Left lung (tissue), 4 donors: ENCODE measurements at regions not wholly inside any gene's neighbourhood (a gene's known extent, or its start where the extent isn't known, plus 50 kb on each side); places are given as distances from the start of the nearest gene placed in this dataset.

Experiments used
- ATAC-seq: fragments of 200-7000 bp; cut with Tn5 transposase; one replicate; pipeline ENCODE4 v1.9.1; 2020; ENCODE audit warnings: moderate library complexity
- DNase-seq, 4 donors: peaks; one replicate each; pipeline ENCODE4 v3.0.0-alpha.2; 2013 to 2020
- H3K27ac ChIP-seq, 2 donors: fragments of 200-600 bp; sonication (generic) in 1 of 2; one replicate each; pipeline versions ENCODE4 v1.5.0 to v1.8.0; 2020 to 2021
- H3K27me3 ChIP-seq, 2 donors: fragments of 200-600 bp; sonication (generic) in 1 of 2; one replicate each; pipeline versions ENCODE4 v1.5.0 to v1.8.0; 2020 to 2021
- H3K36me3 ChIP-seq, 2 donors: fragments of 200-600 bp; sonication (generic) in 1 of 2; one replicate each; pipeline versions ENCODE4 v1.5.0 to v1.8.0; 2020 to 2021
- H3K4me1 ChIP-seq, 2 donors: fragments of 200-600 bp; one replicate each; pipeline ENCODE4 v1.8.0; 2021
- H3K4me3 ChIP-seq, 2 donors: fragments of 200-600 bp; sonication (generic) in 1 of 2; one replicate each; pipeline versions ENCODE4 v1.5.0 to v1.8.0; 2020 to 2021; ENCODE audit warnings: mild to moderate bottlenecking in 1 of 2
- H3K9me3 ChIP-seq, 2 donors: fragments of 200-600 bp; sonication (generic) in 1 of 2; one replicate each; pipeline versions ENCODE4 v1.5.0 to v1.8.0; 2020 to 2021
- CTCF ChIP-seq, 2 donors: fragments of 200-600 bp; sonication (generic) in 1 of 2; IDR thresholded peaks; one replicate each; pipeline versions ENCODE4 v1.5.0 to v1.8.0; 2021; ENCODE audit warnings: antibody characterized with exemption in 2 of 2
- intact Hi-C, 2 donors: fragments of 100-400 bp; cut with DNase I; formaldehyde crosslinking; loops; one replicate each; pipeline versions ENCODE4 v1.11.2 to v1.14.2; 2022
- donor health status: DM: no; HTN: yes; CAD: no.
- donor health status: DM: no; HTN: no; CAD: no.

- ATAC-seq (no peak), DNase-seq (no peak)
- intact Hi-C loops, result no loop called here
- Histone ChIP-seq H3K4me3 (no peak overlapping the region), H3K4me1 (no peaks in the 10 kb centered on the region), H3K27me3 (no peaks in the 10 kb centered on the region), H3K27ac (no peak overlapping the region), H3K36me3 (no peaks in the 10 kb centered on the region), H3K9me3 (no peaks in the 10 kb centered on the region)
- TF ChIP-seq CTCF (IDR thresholded peaks at IDR 0.05), result no peak
Observed at GRCh38 chr2:16477648-16478047, 188.0 kb downstream of the CYRIA start.

- Histone ChIP-seq H3K27ac (no peak overlapping the region), H3K27me3 (no peaks in the 10 kb centered on the region), H3K4me3 (no peak overlapping the region), H3K36me3 (no peaks in the 10 kb centered on the region), H3K4me1 (no peaks in the 10 kb centered on the region), H3K9me3 (no peaks in the 10 kb centered on the region)
- intact Hi-C loops, result no loop called here
- DNase-seq, result no peak
- TF ChIP-seq CTCF (IDR thresholded peaks at IDR 0.05), result no peak
- no peak for ATAC-seq
Observed at GRCh38 chr2:16476866-16477265, 188.8 kb downstream of the CYRIA start.

GRCh38 chr2:16475986-16476567 lies 189.6 kb downstream of the CYRIA start:
- intact Hi-C loops, result no loop called here
- TF ChIP-seq CTCF (IDR thresholded peaks at IDR 0.05), result no peak

GRCh38 chr2:16475586-16475985 lies 190.0 kb downstream of the CYRIA start:
- TF ChIP-seq CTCF (IDR thresholded peaks at IDR 0.05), result no peak
- intact Hi-C loops, result no loop called here
- ATAC-seq (peak; percentile 87), DNase-seq (peak in 1 of 4 donors; percentile 35)
- Histone ChIP-seq H3K4me1 (no peaks in the 10 kb centered on the region), H3K36me3 (no peaks in the 10 kb centered on the region), H3K4me3 (no peak overlapping the region), H3K27ac (no peak overlapping the region), H3K9me3 (no peaks in the 10 kb centered on the region), H3K27me3 (no peaks in the 10 kb centered on the region)

More at GRCh38 chr2:16475986-16476567, 189.6 kb downstream of the CYRIA start:
- no peaks in the 10 kb centered on the region for H3K9me3 ChIP-seq
- no peaks in the 10 kb centered on the region for H3K27me3 ChIP-seq
- no peaks in the 10 kb centered on the region for H3K4me1 ChIP-seq
- DNase-seq (no peak), ATAC-seq (no peak)
- H3K4me3 ChIP-seq, result no peak overlapping the region
- H3K36me3 ChIP-seq, result no peaks in the 10 kb centered on the region
- H3K27ac ChIP-seq, result no peak overlapping the region

GRCh38 chr2:16473575-16473974 lies 192.1 kb downstream of the CYRIA start:
- ATAC-seq (no peak), DNase-seq (no peak)
- intact Hi-C loops, result no loop called here
- no peak overlapping the region for H3K27ac ChIP-seq
- H3K9me3 ChIP-seq, result no peaks in the 10 kb centered on the region
- H3K36me3 ChIP-seq, result no peaks in the 10 kb centered on the region
- no peaks in the 10 kb centered on the region for H3K27me3 ChIP-seq
- no peak for TF ChIP-seq CTCF (IDR thresholded peaks at IDR 0.05)
- H3K4me3 ChIP-seq, result no peak overlapping the region
- H3K4me1 ChIP-seq, result no peaks in the 10 kb centered on the region
